HepG2 (cell line): ENCODE measurements at regions not wholly inside any gene's neighbourhood (a gene's known extent, or its start where the extent isn't known, plus 50 kb on each side); places are given as distances from the start of the nearest gene placed in this dataset.

Source experiments
- BCL3 ChIP-seq: sonication (generic); formaldehyde crosslinking; IDR thresholded peaks from 2 replicates; pipeline ENCODE4 v1.5.1; 2020; ENCODE audit warnings: mild to moderate bottlenecking, missing genetic modification reagents, moderate library complexity
- BCL6 ChIP-seq: IDR thresholded peaks from 2 replicates; pipeline ENCODE4 v1.6.1; 2016; ENCODE audit warnings: missing genetic modification reagents, missing compliant biosample characterization
- CEBPZ ChIP-seq: IDR thresholded peaks from 2 replicates; pipeline ENCODE4 v1.6.1; 2012; ENCODE audit warnings: low read length, improper control_type of control experiment
- FUBP1 ChIP-seq: sonication (generic); formaldehyde crosslinking; IDR thresholded peaks from 2 replicates; pipeline ENCODE4 v1.5.1; 2020; ENCODE audit warnings: missing genetic modification reagents, mild to moderate bottlenecking, borderline replicate concordance
- HNRNPH1 ChIP-seq: fragments of 200-400 bp; formaldehyde crosslinking; optimal IDR thresholded peaks from 2 replicates; pipeline ENCODE3; 2017; ENCODE audit warnings: mild to moderate bottlenecking, low read depth, low read length
- MXD3 ChIP-seq: IDR thresholded peaks from 2 replicates; pipeline ENCODE4 v1.6.1; 2016; ENCODE audit warnings: mild to moderate bottlenecking, missing biosample characterization, missing genetic modification reagents
- NFYB ChIP-seq: sonication (generic); formaldehyde crosslinking; IDR thresholded peaks from 2 replicates; pipeline ENCODE4 v1.4.0; 2020; ENCODE audit warnings: missing genetic modification reagents
- PATZ1 ChIP-seq: sonication (generic); formaldehyde crosslinking; IDR thresholded peaks from 2 replicates; pipeline ENCODE4 v1.4.0; 2020; ENCODE audit warnings: missing genetic modification reagents
- PLSCR1 ChIP-seq: sonication (generic); formaldehyde crosslinking; IDR thresholded peaks from 2 replicates; pipeline ENCODE4 v1.5.0; 2020; ENCODE audit warnings: missing genetic modification reagents, mild to moderate bottlenecking, borderline replicate concordance
- ZSCAN22 ChIP-seq: sonication (generic); formaldehyde crosslinking; IDR thresholded peaks from 2 replicates; pipeline ENCODE4 v1.4.0; 2020; ENCODE audit warnings: mild to moderate bottlenecking, missing genetic modification reagents
- TF ChIP-seq, protein P1 (sequence below): sonication (generic); formaldehyde crosslinking; IDR thresholded peaks from 2 replicates; pipeline ENCODE4 v1.4.0; 2020; ENCODE audit warnings: mild to moderate bottlenecking, missing genetic modification reagents
- TF ChIP-seq, protein P2 (sequence below): sonication (generic); formaldehyde crosslinking; conservative IDR thresholded peaks from 2 replicates; pipeline ENCODE4 v1.8.0; 2022; ENCODE audit warnings: missing genetic modification reagents

DNA sequence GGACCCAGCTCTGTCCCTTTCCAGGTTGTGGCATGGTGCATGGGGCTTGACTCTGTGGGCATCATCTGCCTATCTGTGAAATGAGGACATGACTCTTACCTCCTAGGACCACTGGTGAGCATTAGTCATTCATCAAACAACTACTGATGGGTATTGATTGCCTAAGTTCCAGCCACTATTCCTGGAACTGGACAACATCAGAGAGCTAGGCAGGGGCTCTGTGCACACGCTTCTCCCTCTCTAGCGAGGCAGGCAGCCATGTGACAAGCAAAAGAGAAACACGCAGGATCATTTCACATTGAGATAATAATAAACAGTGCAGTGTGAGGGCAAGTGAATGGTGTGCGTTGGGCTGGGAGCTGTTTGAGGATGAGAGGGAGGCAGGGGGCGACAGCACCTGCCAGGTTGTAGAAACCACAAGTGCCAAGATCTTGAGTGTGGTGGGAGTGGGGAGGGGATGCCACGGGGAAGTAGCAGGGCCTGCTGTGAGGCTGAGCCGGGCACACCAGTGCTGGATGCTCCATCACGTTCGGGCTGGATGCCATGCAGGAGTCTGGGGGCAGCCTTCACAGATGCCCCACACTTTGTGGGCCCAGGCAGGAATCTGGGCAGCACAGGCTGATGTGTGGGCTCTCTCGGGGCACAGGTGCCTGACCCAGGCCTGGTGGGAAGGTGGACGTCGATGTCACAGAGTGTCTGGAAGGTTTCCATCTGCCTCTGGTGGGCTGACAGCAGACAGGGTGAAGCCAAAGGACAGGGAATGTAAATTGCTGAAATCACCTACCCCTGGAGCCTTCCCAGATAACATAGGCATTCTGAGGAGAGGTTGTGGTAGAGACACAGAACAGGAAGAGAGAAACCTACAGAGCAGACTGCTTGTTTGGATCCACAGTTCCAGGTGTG is 405.5 kb downstream of the RPS24 start (continued):
- no peak for TF ChIP-seq ZSCAN22
- TF ChIP-seq, protein P1, sequence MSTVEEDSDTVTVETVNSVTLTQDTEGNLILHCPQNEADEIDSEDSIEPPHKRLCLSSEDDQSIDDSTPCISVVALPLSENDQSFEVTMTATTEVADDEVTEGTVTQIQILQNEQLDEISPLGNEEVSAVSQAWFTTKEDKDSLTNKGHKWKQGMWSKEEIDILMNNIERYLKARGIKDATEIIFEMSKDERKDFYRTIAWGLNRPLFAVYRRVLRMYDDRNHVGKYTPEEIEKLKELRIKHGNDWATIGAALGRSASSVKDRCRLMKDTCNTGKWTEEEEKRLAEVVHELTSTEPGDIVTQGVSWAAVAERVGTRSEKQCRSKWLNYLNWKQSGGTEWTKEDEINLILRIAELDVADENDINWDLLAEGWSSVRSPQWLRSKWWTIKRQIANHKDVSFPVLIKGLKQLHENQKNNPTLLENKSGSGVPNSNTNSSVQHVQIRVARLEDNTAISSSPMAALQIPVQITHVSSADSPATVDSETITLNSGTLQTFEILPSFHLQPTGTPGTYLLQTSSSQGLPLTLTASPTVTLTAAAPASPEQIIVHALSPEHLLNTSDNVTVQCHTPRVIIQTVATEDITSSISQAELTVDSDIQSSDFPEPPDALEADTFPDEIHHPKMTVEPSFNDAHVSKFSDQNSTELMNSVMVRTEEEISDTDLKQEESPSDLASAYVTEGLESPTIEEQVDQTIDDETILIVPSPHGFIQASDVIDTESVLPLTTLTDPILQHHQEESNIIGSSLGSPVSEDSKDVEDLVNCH (CRISPR knock-in tag), result no peak
- TF ChIP-seq FUBP1 (CRISPR knock-in tag), result no peak
- TF ChIP-seq PLSCR1 (CRISPR knock-in tag), result no peak
- TF ChIP-seq NFYB, result no peak
- TF ChIP-seq CEBPZ, result no peak
- peak; percentile 60; the same call in 1 of the 2 replicates for TF ChIP-seq BCL6 (CRISPR knock-in tag)
- no peak for TF ChIP-seq BCL3
- no peak for TF ChIP-seq HNRNPH1
- TF ChIP-seq, protein P2, sequence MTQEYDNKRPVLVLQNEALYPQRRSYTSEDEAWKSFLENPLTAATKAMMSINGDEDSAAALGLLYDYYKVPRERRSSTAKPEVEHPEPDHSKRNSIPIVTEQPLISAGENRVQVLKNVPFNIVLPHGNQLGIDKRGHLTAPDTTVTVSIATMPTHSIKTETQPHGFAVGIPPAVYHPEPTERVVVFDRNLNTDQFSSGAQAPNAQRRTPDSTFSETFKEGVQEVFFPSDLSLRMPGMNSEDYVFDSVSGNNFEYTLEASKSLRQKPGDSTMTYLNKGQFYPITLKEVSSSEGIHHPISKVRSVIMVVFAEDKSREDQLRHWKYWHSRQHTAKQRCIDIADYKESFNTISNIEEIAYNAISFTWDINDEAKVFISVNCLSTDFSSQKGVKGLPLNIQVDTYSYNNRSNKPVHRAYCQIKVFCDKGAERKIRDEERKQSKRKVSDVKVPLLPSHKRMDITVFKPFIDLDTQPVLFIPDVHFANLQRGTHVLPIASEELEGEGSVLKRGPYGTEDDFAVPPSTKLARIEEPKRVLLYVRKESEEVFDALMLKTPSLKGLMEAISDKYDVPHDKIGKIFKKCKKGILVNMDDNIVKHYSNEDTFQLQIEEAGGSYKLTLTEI (CRISPR knock-in tag), result no peak
- no peak for TF ChIP-seq PATZ1 (CRISPR knock-in tag)
- no peak for TF ChIP-seq MXD3 (CRISPR knock-in tag)
